ENCODE measurements at regions not wholly inside any gene's neighbourhood (a gene's known extent, or its start where the extent isn't known, plus 50 kb on each side); places are given as distances from the start of the nearest gene placed in this dataset.

DNA sequence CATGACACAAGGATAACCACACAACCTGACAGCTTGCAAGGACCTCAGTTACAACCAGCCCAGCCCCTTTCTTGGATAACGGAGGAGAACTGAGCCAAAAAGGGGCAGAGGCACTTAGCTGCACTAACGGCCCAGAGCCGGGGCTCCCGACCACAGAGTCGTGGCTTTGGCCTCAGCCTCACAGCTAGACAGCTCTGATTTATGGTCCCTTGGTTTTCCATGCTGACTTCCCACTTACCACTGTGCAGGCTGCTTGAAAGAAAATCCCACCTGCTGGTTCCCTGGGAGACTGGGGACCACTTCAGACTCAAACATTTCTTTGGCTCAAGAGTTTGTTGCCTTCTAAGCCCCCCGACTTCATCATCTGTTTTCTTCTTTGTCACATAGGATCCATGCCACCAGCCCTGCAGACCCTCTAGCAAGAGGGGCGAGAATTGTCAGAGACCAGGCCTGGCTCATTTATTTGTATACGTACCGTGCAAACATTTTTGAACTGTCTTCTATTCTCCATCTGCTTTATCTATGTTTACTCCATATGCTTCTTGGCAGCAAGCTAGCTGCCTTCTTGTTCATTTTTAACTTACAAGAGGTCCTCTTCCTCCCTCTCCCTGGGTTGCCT lies 352.6 kb upstream of the MYT1L start:
- TF ChIP-seq CTCF (IDR thresholded peaks at IDR 0.05; ENCODE audit: insufficient read depth, low read length, poor library complexity, severe bottlenecking) (no peak), EZH2phosphoT487 (conservative IDR thresholded peaks at IDR 0.05; ENCODE audit: low read length) (no peak)
- no peak overlapping the region for H3K4me3 ChIP-seq (ENCODE audit: insufficient read depth, low read length, poor library complexity, severe bottlenecking)
- no peak overlapping the region for H3K27ac ChIP-seq (ENCODE audit: low read depth, low read length)
- no peaks in the 10 kb centered on the region for H3K9me2 ChIP-seq (replicated peaks; ENCODE audit: insufficient read depth, low read length)
- no peaks in the 10 kb centered on the region for H3K36me3 ChIP-seq (ENCODE audit: low read length)
- no peak overlapping the region for H3K4me2 ChIP-seq (ENCODE audit: low read depth, low read length, poor library complexity, severe bottlenecking)
- H3K27me3 ChIP-seq (ENCODE audit: low read length), result no peaks in the 10 kb centered on the region
- no peaks in the 10 kb centered on the region for H3K79me2 ChIP-seq (ENCODE audit: insufficient read depth, low read length)
- no peaks in the 10 kb centered on the region for H4K20me1 ChIP-seq (ENCODE audit: low read depth, low read length)
- no peaks in the 10 kb centered on the region for H3F3A ChIP-seq (ENCODE audit: insufficient read depth)
- H3K9ac ChIP-seq (ENCODE audit: low read length), result no peak overlapping the region
- no peaks in the 10 kb centered on the region for H3K9me3 ChIP-seq (ENCODE audit: insufficient read depth, low read length)
- H2AFZ ChIP-seq (ENCODE audit: low read depth, low read length, severe bottlenecking), result no peak overlapping the region

- no peaks in the 10 kb centered on the region for H3K27me3 ChIP-seq (ENCODE audit: low read length)
- no peaks in the 10 kb centered on the region for H3K79me2 ChIP-seq (ENCODE audit: insufficient read depth, low read length)
- no peak overlapping the region for H2AFZ ChIP-seq (ENCODE audit: low read depth, low read length, severe bottlenecking)
- H3K4me3 ChIP-seq (ENCODE audit: insufficient read depth, low read length, poor library complexity, severe bottlenecking), result no peak overlapping the region
- H3K4me2 ChIP-seq (ENCODE audit: low read depth, low read length, poor library complexity, severe bottlenecking), result no peak overlapping the region
- no peaks in the 10 kb centered on the region for H4K20me1 ChIP-seq (ENCODE audit: low read depth, low read length)
- no peak overlapping the region for H3K9ac ChIP-seq (ENCODE audit: low read length)
- H3F3A ChIP-seq (ENCODE audit: insufficient read depth), result no peaks in the 10 kb centered on the region
- H3K36me3 ChIP-seq (ENCODE audit: low read length), result no peaks in the 10 kb centered on the region
- no peak overlapping the region for H3K27ac ChIP-seq (ENCODE audit: low read depth, low read length)
- TF ChIP-seq EZH2phosphoT487 (conservative IDR thresholded peaks at IDR 0.05; ENCODE audit: low read length), result no peak
- no peak for TF ChIP-seq CTCF (IDR thresholded peaks at IDR 0.05; ENCODE audit: insufficient read depth, low read length, poor library complexity, severe bottlenecking)
- no peaks in the 10 kb centered on the region for H3K9me3 ChIP-seq (ENCODE audit: insufficient read depth, low read length)
- H3K9me2 ChIP-seq (replicated peaks; ENCODE audit: insufficient read depth, low read length), result no peaks in the 10 kb centered on the region
Observed at GRCh38 chr2:2682700-2683342, 351.7 kb upstream of the MYT1L start.

DNA sequence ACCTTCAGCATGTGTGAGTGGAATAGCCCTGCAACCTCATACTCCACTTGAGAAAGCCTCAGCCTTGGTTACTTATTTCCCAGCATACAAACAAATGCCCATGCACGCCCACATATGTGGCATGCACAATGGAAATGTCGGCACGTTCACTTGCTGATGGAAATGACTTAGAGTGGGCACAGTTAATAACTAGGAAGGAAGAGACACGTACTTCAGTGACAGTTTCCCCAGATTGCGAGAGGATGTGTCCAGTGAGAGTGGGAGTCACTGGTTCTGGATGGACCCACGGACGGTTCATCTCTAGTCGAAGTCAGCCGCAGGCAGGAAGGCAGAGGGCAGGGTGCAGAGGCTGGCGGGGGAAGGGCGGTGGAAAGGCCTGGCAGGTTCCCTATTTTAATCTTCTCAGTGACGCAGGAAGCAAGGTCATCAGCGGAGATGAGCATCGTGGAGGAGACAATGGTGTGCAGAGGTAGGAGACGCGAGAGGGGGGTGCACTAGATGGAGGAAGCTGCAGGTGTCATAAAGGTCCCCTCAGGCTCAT lies 350.7 kb upstream of the MYT1L start:
- TF ChIP-seq EZH2phosphoT487 (conservative IDR thresholded peaks at IDR 0.05; ENCODE audit: low read length) (no peak), CTCF (IDR thresholded peaks at IDR 0.05; ENCODE audit: insufficient read depth, low read length, poor library complexity, severe bottlenecking) (no peak)
- Histone ChIP-seq H3K4me2 (ENCODE audit: low read depth, low read length, poor library complexity, severe bottlenecking) (no peak overlapping the region), H3K9ac (ENCODE audit: low read length) (no peak overlapping the region), H3F3A (ENCODE audit: insufficient read depth) (no peaks in the 10 kb centered on the region), H2AFZ (ENCODE audit: low read depth, low read length, severe bottlenecking) (no peak overlapping the region), H3K4me3 (ENCODE audit: insufficient read depth, low read length, poor library complexity, severe bottlenecking) (no peak overlapping the region), H3K27ac (ENCODE audit: low read depth, low read length) (no peak overlapping the region), H3K9me2 (replicated peaks; ENCODE audit: insufficient read depth, low read length) (no peaks in the 10 kb centered on the region), H4K20me1 (ENCODE audit: low read depth, low read length) (no peaks in the 10 kb centered on the region), H3K79me2 (ENCODE audit: insufficient read depth, low read length) (no peaks in the 10 kb centered on the region), H3K9me3 (ENCODE audit: insufficient read depth, low read length) (no peaks in the 10 kb centered on the region), H3K27me3 (ENCODE audit: low read length) (no peaks in the 10 kb centered on the region), H3K36me3 (ENCODE audit: low read length) (no peaks in the 10 kb centered on the region)

All from SU-DHL-6 (cell line).